Gastroesophageal sphincter (tissue), 3 donors: ENCODE measurements at regions not wholly inside any gene's neighbourhood (a gene's known extent, or its start where the extent isn't known, plus 50 kb on each side); places are given as distances from the start of the nearest gene placed in this dataset.

Experiments
- EP300 ChIP-seq: sonication (generic); formaldehyde crosslinking; IDR thresholded peaks from one replicate; pipeline ENCODE4 v1.6.1; 2017; ENCODE audit warnings: antibody characterized with exemption, mild to moderate bottlenecking
- POLR2A ChIP-seq, 2 donors: fragments of 450-650 bp; IDR thresholded peaks; one replicate each; pipeline ENCODE4 v1.6.1; 2017; ENCODE audit warnings: antibody characterized with exemption in 2 of 2, mild to moderate bottlenecking in 2 of 2, moderate library complexity in 1 of 2
- TF ChIP-seq, protein P1 (sequence below), 4 experiments: fragments of 200-600 bp in 2 of 4; fragments of 450-650 bp in 2 of 4; sonication (generic) in 1 of 4; IDR thresholded peaks; one replicate each; pipeline ENCODE4 v1.5.1; 2017 to 2019; ENCODE audit warnings: antibody characterized with exemption in 4 of 4, mild to moderate bottlenecking in 2 of 4, moderate library complexity in 2 of 4

- TF ChIP-seq, protein P1, sequence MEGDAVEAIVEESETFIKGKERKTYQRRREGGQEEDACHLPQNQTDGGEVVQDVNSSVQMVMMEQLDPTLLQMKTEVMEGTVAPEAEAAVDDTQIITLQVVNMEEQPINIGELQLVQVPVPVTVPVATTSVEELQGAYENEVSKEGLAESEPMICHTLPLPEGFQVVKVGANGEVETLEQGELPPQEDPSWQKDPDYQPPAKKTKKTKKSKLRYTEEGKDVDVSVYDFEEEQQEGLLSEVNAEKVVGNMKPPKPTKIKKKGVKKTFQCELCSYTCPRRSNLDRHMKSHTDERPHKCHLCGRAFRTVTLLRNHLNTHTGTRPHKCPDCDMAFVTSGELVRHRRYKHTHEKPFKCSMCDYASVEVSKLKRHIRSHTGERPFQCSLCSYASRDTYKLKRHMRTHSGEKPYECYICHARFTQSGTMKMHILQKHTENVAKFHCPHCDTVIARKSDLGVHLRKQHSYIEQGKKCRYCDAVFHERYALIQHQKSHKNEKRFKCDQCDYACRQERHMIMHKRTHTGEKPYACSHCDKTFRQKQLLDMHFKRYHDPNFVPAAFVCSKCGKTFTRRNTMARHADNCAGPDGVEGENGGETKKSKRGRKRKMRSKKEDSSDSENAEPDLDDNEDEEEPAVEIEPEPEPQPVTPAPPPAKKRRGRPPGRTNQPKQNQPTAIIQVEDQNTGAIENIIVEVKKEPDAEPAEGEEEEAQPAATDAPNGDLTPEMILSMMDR (IDR thresholded peaks at IDR 0.05), result no peak
- TF ChIP-seq POLR2A (IDR thresholded peaks at IDR 0.05) (no peak), EP300 (no peak)
Observed at GRCh38 chr20:6999381-6999780, 231.9 kb downstream of the BMP2 start.
